A549 (cell line): ENCODE measurements at regions not wholly inside any gene's neighbourhood (a gene's known extent, or its start where the extent isn't known, plus 50 kb on each side); places are given as distances from the start of the nearest gene placed in this dataset.

Experiments used
- ATAC-seq, 2 experiments: fragments of 200-7000 bp in 1 of 2; fragments of >200 bp in 1 of 2; cut with Nextera tagmentation in 1 of 2; cut with Tn5 transposase in 1 of 2; 3 replicates each; pipeline versions ENCODE4 v1.8.0 to v1.9.1; 2018 to 2020; ENCODE audit warnings: mild to moderate bottlenecking in 1 of 2, moderate library complexity in 1 of 2
- CTCF ChIA-PET: fragments of 300-600 bp; sonication (Branson Sonifier 250); formaldehyde crosslinking; extraction: SDS; loops from one replicate; lab custom pipeline; 2021; ENCODE audit warnings: antibody characterized with exemption, inconsistent platforms; lab: Yijun Ruan, JAX
- POLR2A ChIA-PET: fragments of 350-600 bp; formaldehyde crosslinking; extraction: SDS; loops from one replicate; lab custom pipeline; 2021; ENCODE audit warnings: antibody characterized with exemption, inconsistent platforms; lab: Yijun Ruan, JAX
- DNase-seq, 2 experiments: peaks; one replicate each; pipeline versions ENCODE4 v3.0.0 to v3.0.0-alpha.2; 2011 to 2016; ENCODE audit warnings: low read depth in 1 of 2, low spot score in 1 of 2
- FAIRE-seq: peaks from 2 replicates; lab custom pipeline; 2011; peaks lifted over from hg19 to GRCh38; lab: Jason Lieb, UNC
- H3K27ac ChIP-seq, 2 experiments: fragments of >200 bp; sonication (Bioruptor Twin); formaldehyde crosslinking; 3 replicates each; pipeline ENCODE4 v1.5.1; 2016 to 2017
- H3K4me1 ChIP-seq: fragments of >200 bp; sonication (Bioruptor Twin); formaldehyde crosslinking; 3 replicates; pipeline ENCODE4 v1.6.1; 2016
- H3K4me2 ChIP-seq: fragments of >200 bp; sonication (Bioruptor Twin); formaldehyde crosslinking; 3 replicates; pipeline ENCODE4 v1.6.1; 2016
- H3K4me3 ChIP-seq: fragments of >200 bp; sonication (Bioruptor Twin); formaldehyde crosslinking; 3 replicates; pipeline ENCODE4 v1.5.1; 2016
- H3K9me3 ChIP-seq: fragments of >200 bp; sonication (Bioruptor Twin); formaldehyde crosslinking; 3 replicates; pipeline ENCODE4 v1.6.1; 2016
- CBX2 ChIP-seq: fragments of 200-600 bp; sonication (generic); IDR thresholded peaks from 2 replicates; pipeline ENCODE4 v1.6.1; 2016; ENCODE audit warnings: low read depth, mild to moderate bottlenecking, borderline replicate concordance
- CBX8 ChIP-seq: fragments of 200-600 bp; sonication (generic); IDR thresholded peaks from 2 replicates; pipeline ENCODE4 v1.6.1; 2016
- EHF ChIP-seq: fragments of 250-450 bp; sonication (Bioruptor Pico); IDR thresholded peaks from 2 replicates; pipeline ENCODE4 v1.5.0; 2020; ENCODE audit warnings: mild to moderate bottlenecking
- EP300 ChIP-seq, 2 experiments: fragments of >200 bp; sonication (Bioruptor Twin); formaldehyde crosslinking; IDR thresholded peaks; 2 replicates in 1 of 2; 3 replicates in 1 of 2; pipeline ENCODE4 v1.6.1; 2016 to 2017
- FOSB ChIP-seq: fragments of 250-450 bp; sonication (Bioruptor Pico); IDR thresholded peaks from 2 replicates; pipeline ENCODE4 v1.5.0; 2020; ENCODE audit warnings: mild to moderate bottlenecking, moderate library complexity
- FOSL2 ChIP-seq, 2 experiments: fragments of 450-650 bp in 1 of 2; fragments of >200 bp in 1 of 2; sonication (Bioruptor Twin) in 1 of 2; formaldehyde crosslinking; IDR thresholded peaks; 2 replicates each; pipeline versions ENCODE4 v1.5.0 to v1.6.1; 2016 to 2020; ENCODE audit warnings: mild to moderate bottlenecking in 1 of 2, moderate library complexity in 1 of 2
- FOXS1 ChIP-seq: fragments of 250-450 bp; sonication (Bioruptor Pico); IDR thresholded peaks from 2 replicates; pipeline ENCODE4 v1.5.0; 2020; ENCODE audit warnings: mild to moderate bottlenecking, moderate library complexity
- GATA3 ChIP-seq: IDR thresholded peaks from 2 replicates; pipeline ENCODE4 v1.6.1; 2012; ENCODE audit warnings: borderline replicate concordance
- HDAC2 ChIP-seq: fragments of 200-600 bp; sonication (generic); IDR thresholded peaks from 2 replicates; pipeline ENCODE4 v1.6.1; 2016
- HOXB5 ChIP-seq: fragments of 250-450 bp; sonication (Bioruptor Pico); IDR thresholded peaks from 2 replicates; pipeline ENCODE4 v1.5.0; 2020; ENCODE audit warnings: mild to moderate bottlenecking, moderate library complexity
- JUN ChIP-seq, 2 experiments: fragments of >200 bp; sonication (Bioruptor Twin); formaldehyde crosslinking; IDR thresholded peaks; 2 replicates in 1 of 2; 3 replicates in 1 of 2; pipeline ENCODE4 v1.6.1; 2016 to 2017
- MAX ChIP-seq: IDR thresholded peaks from 2 replicates; pipeline ENCODE4 v1.6.1; 2012
- MAZ ChIP-seq: fragments of 150-350 bp; IDR thresholded peaks from 2 replicates; pipeline ENCODE4 v1.6.1; 2014; ENCODE audit warnings: antibody characterized with exemption, low read depth, low read length, borderline replicate concordance
- MYC ChIP-seq: IDR thresholded peaks from 2 replicates; pipeline ENCODE4 v1.6.1; 2012; ENCODE audit warnings: mild to moderate bottlenecking, inconsistent platforms, low read length, improper control_type of control experiment, borderline replicate concordance
- NFE2L2 ChIP-seq: fragments of 150-350 bp; conservative IDR thresholded peaks from 2 replicates; pipeline ENCODE4 v1.6.1; 2014; ENCODE audit warnings: low read length
- NPAS2 ChIP-seq: fragments of 250-450 bp; sonication (Bioruptor Pico); IDR thresholded peaks from 2 replicates; pipeline ENCODE4 v1.8.0; 2022; ENCODE audit warnings: mild to moderate bottlenecking, moderate library complexity, borderline replicate concordance
- PBX3 ChIP-seq: IDR thresholded peaks from 2 replicates; pipeline ENCODE4 v1.6.1; 2012
- POLR2A ChIP-seq: IDR thresholded peaks from 2 replicates; pipeline ENCODE4 v1.6.1; 2012; ENCODE audit warnings: mild to moderate bottlenecking, low read length
- POLR2AphosphoS2 ChIP-seq: conservative IDR thresholded peaks from 2 replicates; pipeline ENCODE4 v1.6.1; 2012; ENCODE audit warnings: low read length, improper control_type of control experiment, inconsistent platforms
- RAD21 ChIP-seq, 2 experiments: fragments of >200 bp in 1 of 2; sonication (Bioruptor Twin) in 1 of 2; formaldehyde crosslinking in 1 of 2; IDR thresholded peaks in 1 of 2; conservative IDR thresholded peaks in 1 of 2; 2 replicates in 1 of 2; 3 replicates in 1 of 2; pipeline ENCODE4 v1.6.1; 2012 to 2018; ENCODE audit warnings: inconsistent platforms in 1 of 2
- RARB ChIP-seq: fragments of 250-450 bp; sonication (Bioruptor Pico); IDR thresholded peaks from 2 replicates; pipeline ENCODE4 v1.8.0; 2021; ENCODE audit warnings: mild to moderate bottlenecking, moderate library complexity
- RFX5 ChIP-seq: fragments of 450-650 bp; IDR thresholded peaks from 2 replicates; pipeline ENCODE4 v1.7.1; 2014; ENCODE audit warnings: antibody characterized with exemption, mild to moderate bottlenecking, moderate library complexity
- RNF2 ChIP-seq: fragments of 200-600 bp; sonication (generic); IDR thresholded peaks from 2 replicates; pipeline ENCODE4 v1.6.1; 2016; ENCODE audit warnings: low read depth, mild to moderate bottlenecking, antibody characterized with exemption, moderate library complexity, borderline replicate concordance
- TFCP2L1 ChIP-seq: fragments of 250-450 bp; sonication (Bioruptor Pico); IDR thresholded peaks from 2 replicates; pipeline ENCODE4 v1.5.0; 2021; ENCODE audit warnings: mild to moderate bottlenecking
- USF2 ChIP-seq: fragments of 450-650 bp; IDR thresholded peaks from 2 replicates; pipeline ENCODE4 v1.6.1; 2014; ENCODE audit warnings: antibody characterized with exemption
- ZC3H11A ChIP-seq: fragments of 450-650 bp; IDR thresholded peaks from 2 replicates; pipeline ENCODE4 v1.6.1; 2014; ENCODE audit warnings: antibody characterized with exemption, mild to moderate bottlenecking
- ZFP36 ChIP-seq: fragments of 450-650 bp; IDR thresholded peaks from 2 replicates; pipeline ENCODE4 v1.6.1; 2014; ENCODE audit warnings: borderline replicate concordance; ENCODE audit not compliant: partially characterized antibody
- ZSCAN20 ChIP-seq: fragments of 250-450 bp; sonication (Bioruptor Pico); IDR thresholded peaks from 2 replicates; pipeline ENCODE4 v1.8.0; 2022; ENCODE audit warnings: mild to moderate bottlenecking, moderate library complexity
- WGBS: methylation state at CpG from one replicate; pipeline ENCODE4 v1.1.6; 2017; ENCODE audit errors: missing lambda C conversion rate; 5-methylcytosine and 5-hydroxymethylcytosine counted together
- TF ChIP-seq, protein P1 (sequence below): fragments of >200 bp; sonication (Bioruptor Twin); formaldehyde crosslinking; IDR thresholded peaks from 3 replicates; pipeline ENCODE4 v1.5.1; 2016
- TF ChIP-seq, protein P2 (sequence below): fragments of >200 bp; sonication (Bioruptor Twin); formaldehyde crosslinking; IDR thresholded peaks from 2 replicates; pipeline ENCODE4 v1.6.1; 2016

- H3K4me1 ChIP-seq, result 0 out of 3 replicates have a peak, but pooled peaks cover 6% of the 10 kb centered on the region
- H3K27ac ChIP-seq, result no peak overlapping the region
- TF ChIP-seq FOXS1 (CRISPR knock-in tag) (no peak), EP300 (IDR thresholded peaks at IDR 0.05) (no peak), RAD21 (conservative IDR thresholded peaks at IDR 0.05 in 1 of 2, IDR thresholded peaks at IDR 0.05 in 1 of 2) (no peak), ZC3H11A (no peak)
- TF ChIP-seq, protein P1, sequence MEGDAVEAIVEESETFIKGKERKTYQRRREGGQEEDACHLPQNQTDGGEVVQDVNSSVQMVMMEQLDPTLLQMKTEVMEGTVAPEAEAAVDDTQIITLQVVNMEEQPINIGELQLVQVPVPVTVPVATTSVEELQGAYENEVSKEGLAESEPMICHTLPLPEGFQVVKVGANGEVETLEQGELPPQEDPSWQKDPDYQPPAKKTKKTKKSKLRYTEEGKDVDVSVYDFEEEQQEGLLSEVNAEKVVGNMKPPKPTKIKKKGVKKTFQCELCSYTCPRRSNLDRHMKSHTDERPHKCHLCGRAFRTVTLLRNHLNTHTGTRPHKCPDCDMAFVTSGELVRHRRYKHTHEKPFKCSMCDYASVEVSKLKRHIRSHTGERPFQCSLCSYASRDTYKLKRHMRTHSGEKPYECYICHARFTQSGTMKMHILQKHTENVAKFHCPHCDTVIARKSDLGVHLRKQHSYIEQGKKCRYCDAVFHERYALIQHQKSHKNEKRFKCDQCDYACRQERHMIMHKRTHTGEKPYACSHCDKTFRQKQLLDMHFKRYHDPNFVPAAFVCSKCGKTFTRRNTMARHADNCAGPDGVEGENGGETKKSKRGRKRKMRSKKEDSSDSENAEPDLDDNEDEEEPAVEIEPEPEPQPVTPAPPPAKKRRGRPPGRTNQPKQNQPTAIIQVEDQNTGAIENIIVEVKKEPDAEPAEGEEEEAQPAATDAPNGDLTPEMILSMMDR, result no peak
- POLR2A ChIA-PET, result interaction anchor here (0.6 kb wide), 1 partner anchor 114 kb away, joined by 5 read pairs; no protein-coding TSS in a partner anchor
- H3K9me3 ChIP-seq, result no peaks in the 10 kb centered on the region
- DNase-seq, result no peak
- ATAC-seq, result no peak
- CTCF ChIA-PET, result no interaction called here
- FAIRE-seq, result no peak
- WGBS, result 88% methylated on average over 12 of the region's 12 CpGs
- no peak overlapping the region for H3K4me2 ChIP-seq
- no peak overlapping the region for H3K4me3 ChIP-seq
These were observed 55.0 kb upstream of the UBE2L5 start for GRCh38 chr13:30367296-30367695.

DNA sequence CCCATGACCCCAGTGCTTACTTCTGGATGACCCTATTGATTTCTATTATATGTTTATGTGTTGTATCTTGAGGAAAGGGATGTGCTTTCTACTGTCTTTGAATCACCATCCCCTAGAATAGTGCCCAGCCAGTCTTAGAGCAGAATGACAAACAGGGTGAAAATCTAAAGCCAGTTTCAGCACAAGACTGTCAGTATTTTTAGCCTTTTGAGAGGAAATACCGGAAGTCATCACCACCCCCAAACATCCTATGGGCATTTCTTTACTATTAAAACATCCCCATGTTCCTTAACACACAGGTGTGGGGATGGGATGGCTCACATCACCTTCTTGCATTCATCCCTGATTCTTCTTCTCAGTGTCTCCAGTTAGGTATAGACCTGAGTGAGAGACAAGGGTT, 52.1 kb upstream of the UBE2L5 start:
- TF ChIP-seq POLR2AphosphoS2 (no peak), EP300 (IDR thresholded peaks at IDR 0.05) (no peak), MAX (no peak), HDAC2 (no peak), CBX2 (no peak), MYC (no peak), MAZ (no peak), GATA3 (no peak), JUN (IDR thresholded peaks at IDR 0.05) (no peak), POLR2A (no peak), NFE2L2 (no peak), EHF (CRISPR knock-in tag) (no peak), RNF2 (no peak), ZFP36 (no peak), USF2 (no peak), CBX8 (no peak), FOSL2 (IDR thresholded peaks at IDR 0.05) (no peak), FOSL2 (CRISPR knock-in tag; IDR thresholded peaks at IDR 0.05) (no peak)
- TF ChIP-seq, protein P2, sequence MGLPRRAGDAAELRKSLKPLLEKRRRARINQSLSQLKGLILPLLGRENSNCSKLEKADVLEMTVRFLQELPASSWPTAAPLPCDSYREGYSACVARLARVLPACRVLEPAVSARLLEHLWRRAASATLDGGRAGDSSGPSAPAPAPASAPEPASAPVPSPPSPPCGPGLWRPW, result no peak
- ChIA-PET CTCF (no interaction called here), POLR2A (no interaction called here)
- no peaks in the 10 kb centered on the region for H3K9me3 ChIP-seq
- no peak overlapping the region for H3K4me2 ChIP-seq
- H3K27ac ChIP-seq, result no peak overlapping the region
- no peak for FAIRE-seq
- no peak overlapping the region for H3K4me3 ChIP-seq
- no peak for ATAC-seq
- DNase-seq, result no peak
- 92% methylated on average over 1 of the region's 1 CpG for WGBS
- no peaks in the 10 kb centered on the region for H3K4me1 ChIP-seq

DNA sequence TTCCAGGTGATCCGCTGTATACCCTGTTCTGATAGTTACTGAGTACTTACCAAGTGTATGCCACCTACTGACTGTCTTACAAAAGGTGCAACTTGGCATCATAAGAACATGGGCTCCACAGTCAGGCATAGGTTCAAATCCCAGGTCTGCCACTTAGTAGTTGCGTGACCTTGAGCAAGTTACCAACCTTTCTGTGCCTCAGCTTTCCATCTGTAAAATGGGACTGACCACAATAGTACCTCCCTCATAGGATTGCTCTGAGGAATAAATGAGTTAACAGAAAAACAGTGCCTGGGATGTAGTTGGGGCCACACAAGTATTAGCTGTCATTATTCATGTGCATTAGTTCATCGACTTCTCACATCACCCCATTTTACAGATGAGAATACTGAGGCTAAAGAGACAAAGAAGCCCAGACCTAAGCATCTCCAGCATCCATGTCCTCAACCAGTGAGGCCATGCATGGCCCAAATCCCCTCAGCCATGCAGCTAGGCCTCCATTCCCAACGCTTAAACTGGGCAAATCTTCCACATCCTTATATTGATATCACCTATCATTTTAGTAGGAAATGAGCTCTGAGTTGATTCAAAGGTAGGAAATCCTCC, 51.3 kb upstream of the UBE2L5 start:
- ATAC-seq (no peak), DNase-seq (no peak), FAIRE-seq (no peak)
- ChIA-PET CTCF (no interaction called here), POLR2A (no interaction called here)
- H3K9me3 ChIP-seq, result no peaks in the 10 kb centered on the region
- H3K4me3 ChIP-seq, result no peak overlapping the region
- H3K4me1 ChIP-seq, result no peaks in the 10 kb centered on the region
- H3K4me2 ChIP-seq, result no peak overlapping the region
- H3K27ac ChIP-seq, result no peak overlapping the region
- WGBS, result 77% methylated on average over 4 of the region's 4 CpGs
- TF ChIP-seq PBX3, result no peak
- no peak for TF ChIP-seq HOXB5 (CRISPR knock-in tag)
- TF ChIP-seq RAD21 (conservative IDR thresholded peaks at IDR 0.05 in 1 of 2, IDR thresholded peaks at IDR 0.05 in 1 of 2), result no peak
- TF ChIP-seq FOSB (CRISPR knock-in tag), result no peak
- no peak for TF ChIP-seq RARB (CRISPR knock-in tag)
- no peak for TF ChIP-seq RFX5
- no peak for TF ChIP-seq ZFP36
- no peak for TF ChIP-seq TFCP2L1 (CRISPR knock-in tag)
- no peak for TF ChIP-seq NPAS2 (CRISPR knock-in tag)
- no peak for TF ChIP-seq POLR2AphosphoS2
- TF ChIP-seq ZSCAN20 (CRISPR knock-in tag), result no peak
